BE2C (cell line): ENCODE measurements at regions not wholly inside any gene's neighbourhood (a gene's known extent, or its start where the extent isn't known, plus 50 kb on each side); places are given as distances from the start of the nearest gene placed in this dataset.

Experiments used
- DNase-seq: peaks from one replicate; pipeline ENCODE4 v3.0.0-alpha.2; 2020
- H3K27me3 ChIP-seq: fragments of 250-450 bp; sonication (Bioruptor Pico); 2 replicates; pipeline ENCODE4 v1.5.1; 2020; ENCODE audit warnings: mild to moderate bottlenecking
- H3K36me3 ChIP-seq: fragments of 250-450 bp; sonication (Bioruptor Pico); 2 replicates; pipeline ENCODE4 v1.5.1; 2020; ENCODE audit warnings: mild to moderate bottlenecking
- H3K4me1 ChIP-seq: fragments of 250-450 bp; sonication (Bioruptor Pico); 2 replicates; pipeline ENCODE4 v1.5.1; 2020
- H3K4me3 ChIP-seq: 2 replicates; pipeline ENCODE4 v1.5.1; 2011; ENCODE audit warnings: low read depth, low read length
- H3K9me3 ChIP-seq: fragments of 250-450 bp; sonication (Bioruptor Pico); 2 replicates; pipeline ENCODE4 v1.5.1; 2020
- TF ChIP-seq, protein P1 (sequence below): IDR thresholded peaks from 2 replicates; pipeline ENCODE4 v1.5.1; 2012; ENCODE audit warnings: mild to moderate bottlenecking, low read depth, low read length

DNA sequence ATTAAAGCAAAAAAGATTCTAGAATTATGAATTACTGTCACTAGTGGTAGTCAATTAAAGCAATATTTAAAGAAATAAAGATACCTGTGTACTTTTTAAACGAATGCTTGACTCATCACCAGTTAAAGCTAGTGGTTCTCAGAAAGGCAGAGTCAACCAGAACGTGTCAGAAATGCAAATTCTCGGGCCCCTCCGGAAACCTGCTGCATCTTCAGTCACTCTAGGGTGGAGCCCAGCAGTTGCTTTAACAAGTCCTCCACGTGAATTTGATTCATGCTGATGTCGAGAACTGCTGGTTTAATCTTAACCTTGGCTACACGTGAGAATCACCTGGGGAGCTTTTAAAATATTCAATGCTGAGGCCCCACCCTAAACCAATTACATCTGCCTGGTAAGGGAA lies 169.8 kb upstream of the SDK2 start:
- Histone ChIP-seq H3K9me3 (no peaks in the 10 kb centered on the region), H3K27me3 (no peaks in the 10 kb centered on the region), H3K4me1 (no peaks in the 10 kb centered on the region), H3K4me3 (no peak overlapping the region), H3K36me3 (no peaks in the 10 kb centered on the region)
- DNase-seq, result no peak
- TF ChIP-seq, protein P1, sequence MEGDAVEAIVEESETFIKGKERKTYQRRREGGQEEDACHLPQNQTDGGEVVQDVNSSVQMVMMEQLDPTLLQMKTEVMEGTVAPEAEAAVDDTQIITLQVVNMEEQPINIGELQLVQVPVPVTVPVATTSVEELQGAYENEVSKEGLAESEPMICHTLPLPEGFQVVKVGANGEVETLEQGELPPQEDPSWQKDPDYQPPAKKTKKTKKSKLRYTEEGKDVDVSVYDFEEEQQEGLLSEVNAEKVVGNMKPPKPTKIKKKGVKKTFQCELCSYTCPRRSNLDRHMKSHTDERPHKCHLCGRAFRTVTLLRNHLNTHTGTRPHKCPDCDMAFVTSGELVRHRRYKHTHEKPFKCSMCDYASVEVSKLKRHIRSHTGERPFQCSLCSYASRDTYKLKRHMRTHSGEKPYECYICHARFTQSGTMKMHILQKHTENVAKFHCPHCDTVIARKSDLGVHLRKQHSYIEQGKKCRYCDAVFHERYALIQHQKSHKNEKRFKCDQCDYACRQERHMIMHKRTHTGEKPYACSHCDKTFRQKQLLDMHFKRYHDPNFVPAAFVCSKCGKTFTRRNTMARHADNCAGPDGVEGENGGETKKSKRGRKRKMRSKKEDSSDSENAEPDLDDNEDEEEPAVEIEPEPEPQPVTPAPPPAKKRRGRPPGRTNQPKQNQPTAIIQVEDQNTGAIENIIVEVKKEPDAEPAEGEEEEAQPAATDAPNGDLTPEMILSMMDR, result no peak

DNA sequence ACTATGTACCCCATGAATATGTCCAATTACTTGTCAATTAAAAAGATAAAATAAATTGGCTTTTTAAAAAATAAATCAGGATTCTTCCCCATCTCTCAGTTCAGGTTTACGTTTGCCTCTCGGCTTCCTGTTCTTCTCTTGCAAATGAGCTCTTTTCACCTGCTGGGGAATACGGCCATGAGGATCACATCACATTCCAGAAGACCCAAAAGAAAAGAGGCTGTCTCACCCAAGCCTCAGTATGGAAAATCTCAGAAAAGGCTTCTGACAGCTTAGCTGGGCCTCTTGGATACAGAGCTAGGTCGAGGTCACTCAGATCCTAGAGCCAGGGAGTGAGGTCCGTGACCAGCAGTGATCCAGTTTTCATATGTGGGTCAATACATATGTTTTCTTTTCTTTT lies 171.2 kb upstream of the SDK2 start:
- H3K36me3 ChIP-seq, result no peaks in the 10 kb centered on the region
- no peaks in the 10 kb centered on the region for H3K27me3 ChIP-seq
- H3K4me3 ChIP-seq, result no peak overlapping the region
- TF ChIP-seq, protein P1, result no peak
- H3K4me1 ChIP-seq, result no peaks in the 10 kb centered on the region
- no peak for DNase-seq
- H3K9me3 ChIP-seq, result no peaks in the 10 kb centered on the region

DNA sequence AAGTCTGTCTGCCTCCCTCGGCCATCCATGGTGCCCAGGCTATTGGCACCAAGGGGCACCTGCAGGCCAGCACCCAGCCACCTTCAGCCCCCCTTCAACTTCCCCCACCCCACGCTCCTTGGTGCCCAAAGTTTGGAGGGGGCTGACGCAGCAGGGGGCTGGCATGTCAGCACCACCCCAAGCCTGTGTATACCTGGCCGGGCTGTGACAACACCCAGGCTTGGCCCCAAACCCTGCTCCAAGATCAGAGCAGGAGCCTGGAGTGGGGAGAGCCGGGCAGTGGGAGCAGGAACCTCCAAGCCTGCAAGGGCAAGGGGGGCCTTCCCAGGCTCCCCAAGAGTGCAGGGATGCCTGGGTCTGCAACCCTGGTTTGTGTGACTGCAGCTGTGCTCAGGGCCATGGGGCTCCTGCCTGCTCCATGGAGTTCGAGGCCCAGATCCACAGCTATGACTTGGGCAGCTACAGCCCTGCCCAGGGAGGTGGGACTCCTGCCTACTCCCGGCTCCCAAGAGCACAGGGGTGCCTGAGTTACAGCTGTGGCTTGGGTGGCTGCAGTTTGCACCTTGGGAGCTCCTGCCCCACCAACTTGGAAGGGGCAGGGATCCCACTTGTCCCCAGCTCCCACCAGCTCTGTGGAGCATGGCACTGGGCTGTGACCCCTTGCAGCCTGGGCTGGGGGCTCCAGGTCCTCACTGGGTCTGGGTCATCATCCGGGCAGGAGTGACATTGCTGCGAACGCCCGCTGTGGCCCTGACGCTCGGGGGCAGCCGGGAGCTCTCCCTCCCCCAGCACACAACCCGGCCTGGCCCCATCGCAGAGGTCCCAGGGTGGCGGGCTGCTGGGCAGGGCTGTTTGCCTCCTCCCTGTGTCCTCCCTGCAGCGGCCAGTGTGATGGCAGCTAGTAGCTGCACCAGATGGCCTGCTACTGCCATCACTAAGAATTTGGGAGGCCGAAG lies 175.5 kb upstream of the SDK2 start:
- peaks cover 17% of the 10 kb centered on the region for H3K4me1 ChIP-seq
- no peak overlapping the region for H3K4me3 ChIP-seq
- H3K9me3 ChIP-seq, result no peaks in the 10 kb centered on the region
- no peak for DNase-seq
- no peaks in the 10 kb centered on the region for H3K36me3 ChIP-seq
- no peaks in the 10 kb centered on the region for H3K27me3 ChIP-seq
- TF ChIP-seq, protein P1, result no peak

DNA sequence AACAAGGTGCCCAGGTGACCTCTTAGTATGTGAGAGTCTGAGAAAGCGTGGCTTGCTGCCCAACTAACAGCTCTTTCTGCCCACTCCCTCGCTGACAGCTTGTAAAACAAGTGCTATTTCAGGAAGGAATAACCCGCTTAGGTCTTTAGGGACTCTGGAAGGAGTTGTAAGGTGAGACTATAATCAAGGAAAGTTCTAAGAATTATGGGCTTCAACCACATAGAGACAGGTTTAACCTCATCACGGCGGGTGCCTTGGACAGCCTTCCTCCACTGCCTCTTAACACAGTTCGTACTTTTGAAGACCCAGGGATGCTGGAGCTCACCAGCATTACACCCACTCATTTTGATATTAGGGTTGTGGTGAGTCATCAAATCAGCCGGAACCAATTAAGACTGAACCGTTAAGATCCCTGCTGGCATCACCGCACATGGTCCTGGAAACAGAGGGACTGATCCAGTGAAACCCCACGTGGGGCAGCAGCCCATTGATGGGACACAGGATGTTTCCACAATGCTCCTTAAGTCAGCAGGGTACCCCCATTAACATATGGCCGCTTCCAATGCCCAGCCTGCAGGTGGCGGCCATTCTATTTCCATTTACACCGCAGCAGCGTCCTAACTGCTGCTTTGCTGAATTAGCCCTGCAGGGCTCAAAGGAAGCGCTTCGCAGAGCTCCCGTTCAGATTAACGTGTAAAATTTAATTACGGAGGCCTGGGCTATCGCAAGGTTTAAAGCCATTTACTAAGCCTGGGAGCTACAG lies 176.6 kb upstream of the SDK2 start:
- TF ChIP-seq, protein P1, result peak; percentile 59
- Histone ChIP-seq H3K9me3 (no peaks in the 10 kb centered on the region), H3K4me1 (peaks cover 17% of the 10 kb centered on the region), H3K27me3 (no peaks in the 10 kb centered on the region), H3K4me3 (peak overlapping the region; percentile 10), H3K36me3 (no peaks in the 10 kb centered on the region)
- DNase-seq, result peak; percentile 82

DNA sequence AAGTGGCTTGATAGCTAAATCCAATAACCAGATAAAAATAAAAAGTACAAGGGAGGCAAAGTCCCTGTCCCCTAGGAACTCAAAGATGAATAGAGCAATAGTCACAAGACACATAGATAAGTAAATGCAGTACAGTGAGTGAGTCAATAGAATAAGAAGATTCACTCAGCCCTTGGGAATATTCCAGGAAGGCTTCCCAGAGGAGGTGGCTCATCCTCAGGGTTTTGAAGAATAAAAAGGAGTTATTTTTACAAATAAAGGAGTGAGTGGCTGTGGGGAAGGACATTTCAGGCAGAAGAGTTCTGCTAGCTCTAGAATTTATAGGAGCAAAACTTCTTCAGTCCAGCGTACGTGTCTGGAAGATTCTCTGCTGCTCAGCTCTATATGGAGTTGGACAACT lies 177.4 kb upstream of the SDK2 start:
- no peaks in the 10 kb centered on the region for H3K36me3 ChIP-seq
- no peaks in the 10 kb centered on the region for H3K27me3 ChIP-seq
- TF ChIP-seq, protein P1, result no peak
- peaks cover 19% of the 10 kb centered on the region for H3K4me1 ChIP-seq
- no peak for DNase-seq
- peak overlapping the region; percentile 3 for H3K4me3 ChIP-seq
- H3K9me3 ChIP-seq, result no peaks in the 10 kb centered on the region

DNA sequence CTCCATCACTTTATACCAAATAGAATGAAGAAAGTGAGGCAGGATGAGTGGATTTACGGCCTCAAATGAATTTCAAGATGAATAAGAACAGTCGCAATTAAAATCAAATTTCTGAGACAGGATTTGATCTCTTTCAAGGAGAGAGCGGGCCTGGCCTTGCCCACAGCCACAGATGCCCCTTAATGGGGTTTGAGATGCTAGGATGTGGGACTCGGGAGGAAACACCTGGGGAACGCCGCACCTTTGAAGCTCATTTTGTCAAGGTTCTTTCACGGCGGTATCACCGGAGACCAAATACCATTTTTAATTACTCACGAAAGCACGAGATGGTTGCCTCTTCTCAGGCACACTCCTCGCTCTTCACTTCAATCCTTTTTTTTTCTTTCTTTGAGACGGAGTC lies 178.1 kb upstream of the SDK2 start:
- H3K9me3 ChIP-seq, result no peaks in the 10 kb centered on the region

More for the DNA sequence above, 178.1 kb upstream of the SDK2 start:
- Histone ChIP-seq H3K4me1 (peaks cover 25% of the 10 kb centered on the region), H3K4me3 (no peak overlapping the region), H3K27me3 (no peaks in the 10 kb centered on the region), H3K36me3 (no peaks in the 10 kb centered on the region)
- DNase-seq, result no peak
- TF ChIP-seq, protein P1, result no peak
